CD8-positive, alpha-beta memory T cell (primary cell): ENCODE measurements at regions not wholly inside any gene's neighbourhood (a gene's known extent, or its start where the extent isn't known, plus 50 kb on each side); places are given as distances from the start of the nearest gene placed in this dataset.
"Not testable (repeated sequence)": the region's sequence is repeated elsewhere in the genome, so short reads cannot be mapped to it uniquely, and the experiment has no call there.

Experiments used
- CTCF ChIA-PET: fragments of 350-600 bp; sonication (Branson Sonifier 250); formaldehyde crosslinking; loops from one replicate; lab custom pipeline; 2021; ENCODE audit warnings: antibody characterized with exemption; lab: Charles Lee
- POLR2A ChIA-PET: fragments of 350-600 bp; sonication (Branson Sonifier 250); formaldehyde crosslinking; loops from one replicate; lab custom pipeline; 2021; ENCODE audit warnings: antibody characterized with exemption; lab: Charles Lee
- DNase-seq, 5 donors: peaks; one replicate each; pipeline versions ENCODE4 v3.0.0 to v3.0.0-alpha.2; 2020 to 2022; ENCODE audit warnings: mixed read lengths in 1 of 5
- H3K27ac ChIP-seq: one replicate; pipeline ENCODE4 v1.7.0; 2013; ENCODE audit warnings: low read depth, mild to moderate bottlenecking, low read length, moderate library complexity
- H3K27me3 ChIP-seq: 2 replicates; pipeline ENCODE4 v1.7.0; 2013; ENCODE audit warnings: low read length, mild to moderate bottlenecking; ENCODE audit not compliant: insufficient read depth, poor library complexity, severe bottlenecking
- H3K36me3 ChIP-seq: 2 replicates; pipeline ENCODE4 v1.7.0; 2013; ENCODE audit warnings: mild to moderate bottlenecking, low read length, moderate library complexity; ENCODE audit not compliant: insufficient read depth
- H3K4me1 ChIP-seq: 2 replicates; pipeline ENCODE4 v1.7.0; 2013; ENCODE audit warnings: mild to moderate bottlenecking, low read length, moderate library complexity; ENCODE audit not compliant: insufficient read depth
- H3K4me3 ChIP-seq: 2 replicates; pipeline ENCODE4 v1.7.0; 2013; ENCODE audit warnings: mild to moderate bottlenecking, low read length
- H3K9me3 ChIP-seq: 2 replicates; pipeline ENCODE4 v1.7.0; 2013; ENCODE audit warnings: mild to moderate bottlenecking, low read length
- H3K27ac Mint-ChIP-seq, 8 donors: one replicate each; pipeline ENCODE4 v1.8.0; 2020 to 2021; ENCODE audit warnings: mixed read lengths in 8 of 8, mild to moderate bottlenecking in 6 of 8, inconsistent platforms in 3 of 8, moderate library complexity in 3 of 8
- H3K27me3 Mint-ChIP-seq, 2 donors: one replicate each; pipeline ENCODE4 v1.8.0; 2020 to 2021; ENCODE audit warnings: mixed read lengths in 2 of 2, mild to moderate bottlenecking in 1 of 2, moderate library complexity in 1 of 2
- H3K36me3 Mint-ChIP-seq, 3 donors: one replicate each; pipeline ENCODE4 v1.8.0; 2020 to 2021; ENCODE audit warnings: mixed read lengths in 3 of 3, inconsistent platforms in 1 of 3, mild to moderate bottlenecking in 1 of 3
- H3K4me1 Mint-ChIP-seq, 3 donors: one replicate each; pipeline ENCODE4 v1.8.0; 2020 to 2021; ENCODE audit warnings: mixed read lengths in 3 of 3, inconsistent platforms in 1 of 3, mild to moderate bottlenecking in 1 of 3
- H3K4me3 Mint-ChIP-seq, 7 donors: one replicate each; pipeline ENCODE4 v1.8.0; 2020 to 2021; ENCODE audit warnings: mixed read lengths in 7 of 7, mild to moderate bottlenecking in 6 of 7, moderate library complexity in 4 of 7, inconsistent platforms in 2 of 7
- H3K9me3 Mint-ChIP-seq, 5 donors: one replicate each; pipeline ENCODE4 v1.8.0; 2020 to 2022; ENCODE audit warnings: mixed read lengths in 5 of 5, mild to moderate bottlenecking in 3 of 5, moderate library complexity in 2 of 5, inconsistent platforms in 1 of 5

GRCh38 chr4:85200106-85200505 is 233.6 kb upstream of the WDFY3 start:
- Histone ChIP-seq H3K9me3 (no peaks in the 10 kb centered on the region), H3K4me1 (no peaks in the 10 kb centered on the region), H3K4me3 (no peak overlapping the region), H3K27me3 (no peaks in the 10 kb centered on the region), H3K36me3 (no peaks in the 10 kb centered on the region), H3K27ac (no peak overlapping the region)
- H3K4me1 Mint-ChIP-seq = no peaks in the 10 kb centered on the region
- no peak overlapping the region for H3K4me3 Mint-ChIP-seq
- POLR2A ChIA-PET = no interaction called here
- H3K27ac Mint-ChIP-seq = no peak overlapping the region
- peaks cover 10 to 18% (median 16%) of the 10 kb centered on the region in 5 donors for H3K9me3 Mint-ChIP-seq
- CTCF ChIA-PET = no interaction called here
- peaks cover 0 to 3% (median 0%) of the 10 kb centered on the region in 3 donors for H3K36me3 Mint-ChIP-seq
- H3K27me3 Mint-ChIP-seq = no peaks in the 10 kb centered on the region
- no peak for DNase-seq

- Mint-ChIP-seq H3K4me3 (no peak overlapping the region), H3K9me3 (peaks cover 6 to 31% (median 11%) of the 10 kb centered on the region in 5 donors), H3K4me1 (no peaks in the 10 kb centered on the region), H3K27me3 (no peaks in the 10 kb centered on the region), H3K36me3 (no peaks in the 10 kb centered on the region), H3K27ac (no peak overlapping the region)
- Histone ChIP-seq H3K4me3 (no peak overlapping the region), H3K9me3 (no peaks in the 10 kb centered on the region), H3K4me1 (no peaks in the 10 kb centered on the region), H3K36me3 (no peaks in the 10 kb centered on the region), H3K27ac (no peak overlapping the region), H3K27me3 (no peaks in the 10 kb centered on the region)
- POLR2A ChIA-PET = no interaction called here
- CTCF ChIA-PET = no interaction called here
- no peak for DNase-seq
These were observed 242.7 kb upstream of the WDFY3 start for GRCh38 chr4:85209161-85209560.

- Mint-ChIP-seq H3K4me1 (no peaks in the 10 kb centered on the region), H3K36me3 (no peaks in the 10 kb centered on the region), H3K9me3 (peaks cover 6 to 31% (median 11%) of the 10 kb centered on the region in 5 donors), H3K27me3 (no peaks in the 10 kb centered on the region), H3K4me3 (no peak overlapping the region), H3K27ac (no peak overlapping the region)
- H3K27me3 ChIP-seq = no peaks in the 10 kb centered on the region
- H3K27ac ChIP-seq = no peak overlapping the region
- ChIA-PET POLR2A (no interaction called here), CTCF (no interaction called here)
- no peak for DNase-seq
- H3K4me3 ChIP-seq = no peak overlapping the region
- H3K4me1 ChIP-seq = no peaks in the 10 kb centered on the region
- no peaks in the 10 kb centered on the region for H3K36me3 ChIP-seq
- H3K9me3 ChIP-seq = no peaks in the 10 kb centered on the region
These were observed 243.9 kb upstream of the WDFY3 start for GRCh38 chr4:85210353-85210752.

- CTCF ChIA-PET, H3K36me3 Mint-ChIP-seq, POLR2A ChIA-PET, H3K27ac Mint-ChIP-seq, H3K27me3 Mint-ChIP-seq, H3K27ac ChIP-seq, H3K9me3 ChIP-seq, DNase-seq, H3K4me3 ChIP-seq, H3K4me1 ChIP-seq, H3K4me1 Mint-ChIP-seq, H3K36me3 ChIP-seq, H3K4me3 Mint-ChIP-seq, H3K27me3 ChIP-seq: not testable (repeated sequence)
- peaks cover 16 to 44% (median 24%) of the 10 kb centered on the region in 5 donors for H3K9me3 Mint-ChIP-seq
These were observed 250.1 kb upstream of the WDFY3 start for GRCh38 chr4:85216571-85216970.

- H3K9me3 ChIP-seq = no peaks in the 10 kb centered on the region
- DNase-seq = no peak
- POLR2A ChIA-PET = no interaction called here
- peaks cover 15 to 41% (median 21%) of the 10 kb centered on the region in 5 donors for H3K9me3 Mint-ChIP-seq
- H3K4me1 ChIP-seq = no peaks in the 10 kb centered on the region
- no peaks in the 10 kb centered on the region for H3K36me3 ChIP-seq
- H3K4me3 ChIP-seq = no peak overlapping the region
- H3K4me3 Mint-ChIP-seq = no peak overlapping the region
- H3K27ac Mint-ChIP-seq = no peak overlapping the region
- H3K27me3 ChIP-seq = no peaks in the 10 kb centered on the region
- no peaks in the 10 kb centered on the region for H3K4me1 Mint-ChIP-seq
- no peak overlapping the region for H3K27ac ChIP-seq
- CTCF ChIA-PET = no interaction called here
- peaks cover 0 to 2% of the 10 kb centered on the region in 2 donors for H3K27me3 Mint-ChIP-seq
- H3K36me3 Mint-ChIP-seq = peaks cover 0 to 4% (median 0%) of the 10 kb centered on the region in 3 donors
These were observed 252.3 kb upstream of the WDFY3 start for GRCh38 chr4:85218756-85219155.

- ChIA-PET POLR2A (no interaction called here), CTCF (no interaction called here)
- H3K4me3 Mint-ChIP-seq = no peak overlapping the region
- no peaks in the 10 kb centered on the region for H3K27me3 ChIP-seq
- peaks cover 0 to 4% (median 0%) of the 10 kb centered on the region in 3 donors for H3K36me3 Mint-ChIP-seq
- peaks cover 0 to 2% of the 10 kb centered on the region in 2 donors for H3K27me3 Mint-ChIP-seq
- H3K4me1 Mint-ChIP-seq = no peaks in the 10 kb centered on the region
- H3K9me3 Mint-ChIP-seq = peaks cover 9 to 49% (median 21%) of the 10 kb centered on the region in 5 donors
- no peaks in the 10 kb centered on the region for H3K4me1 ChIP-seq
- H3K27ac Mint-ChIP-seq = no peak overlapping the region
- H3K4me3 ChIP-seq = no peak overlapping the region
- H3K36me3 ChIP-seq = no peaks in the 10 kb centered on the region
- no peak for DNase-seq
- H3K27ac ChIP-seq = no peak overlapping the region
- no peaks in the 10 kb centered on the region for H3K9me3 ChIP-seq
These were observed 253.3 kb upstream of the ARHGAP24 start for GRCh38 chr4:85221606-85222005.

- Histone ChIP-seq H3K4me3 (no peak overlapping the region), H3K4me1 (no peaks in the 10 kb centered on the region), H3K36me3 (no peaks in the 10 kb centered on the region), H3K9me3 (no peaks in the 10 kb centered on the region), H3K27me3 (no peaks in the 10 kb centered on the region), H3K27ac (no peak overlapping the region)
- CTCF ChIA-PET = no interaction called here
- Mint-ChIP-seq H3K36me3 (no peaks in the 10 kb centered on the region), H3K4me3 (no peak overlapping the region), H3K27me3 (peaks cover 0 to 2% of the 10 kb centered on the region in 2 donors), H3K4me1 (no peaks in the 10 kb centered on the region), H3K9me3 (peaks cover 3 to 46% (median 16%) of the 10 kb centered on the region in 5 donors), H3K27ac (no peak overlapping the region)
- POLR2A ChIA-PET = no interaction called here
- no peak for DNase-seq
These were observed 252.4 kb upstream of the ARHGAP24 start for GRCh38 chr4:85222561-85222960.

- Mint-ChIP-seq H3K4me1 (no peaks in the 10 kb centered on the region), H3K4me3 (no peak overlapping the region), H3K27me3 (no peaks in the 10 kb centered on the region), H3K27ac (no peak overlapping the region), H3K36me3 (no peaks in the 10 kb centered on the region), H3K9me3 (peaks cover 0 to 21% (median 4%) of the 10 kb centered on the region in 5 donors)
- ChIA-PET POLR2A (no interaction called here), CTCF (no interaction called here)
- no peaks in the 10 kb centered on the region for H3K4me1 ChIP-seq
- H3K4me3 ChIP-seq = no peak overlapping the region
- no peaks in the 10 kb centered on the region for H3K27me3 ChIP-seq
- H3K36me3 ChIP-seq = no peaks in the 10 kb centered on the region
- no peaks in the 10 kb centered on the region for H3K9me3 ChIP-seq
- no peak for DNase-seq
- no peak overlapping the region for H3K27ac ChIP-seq
These were observed 246.7 kb upstream of the ARHGAP24 start for GRCh38 chr4:85228264-85228663.

GRCh38 chr4:85233516-85233915 is 241.4 kb upstream of the ARHGAP24 start:
- POLR2A ChIA-PET = no interaction called here
- DNase-seq = no peak
- Histone ChIP-seq H3K27me3 (no peaks in the 10 kb centered on the region), H3K4me1 (no peaks in the 10 kb centered on the region), H3K9me3 (no peaks in the 10 kb centered on the region), H3K27ac (no peak overlapping the region), H3K36me3 (no peaks in the 10 kb centered on the region), H3K4me3 (no peak overlapping the region)
- Mint-ChIP-seq H3K4me3 (no peak overlapping the region), H3K27me3 (no peaks in the 10 kb centered on the region), H3K9me3 (peaks cover 0 to 5% (median 4%) of the 10 kb centered on the region in 5 donors), H3K4me1 (no peaks in the 10 kb centered on the region), H3K27ac (no peak overlapping the region), H3K36me3 (no peaks in the 10 kb centered on the region)
- CTCF ChIA-PET = no interaction called here
